ENCODE measurements at regions not wholly inside any gene's neighbourhood (a gene's known extent, or its start where the extent isn't known, plus 50 kb on each side); places are given as distances from the start of the nearest gene placed in this dataset.

DNA sequence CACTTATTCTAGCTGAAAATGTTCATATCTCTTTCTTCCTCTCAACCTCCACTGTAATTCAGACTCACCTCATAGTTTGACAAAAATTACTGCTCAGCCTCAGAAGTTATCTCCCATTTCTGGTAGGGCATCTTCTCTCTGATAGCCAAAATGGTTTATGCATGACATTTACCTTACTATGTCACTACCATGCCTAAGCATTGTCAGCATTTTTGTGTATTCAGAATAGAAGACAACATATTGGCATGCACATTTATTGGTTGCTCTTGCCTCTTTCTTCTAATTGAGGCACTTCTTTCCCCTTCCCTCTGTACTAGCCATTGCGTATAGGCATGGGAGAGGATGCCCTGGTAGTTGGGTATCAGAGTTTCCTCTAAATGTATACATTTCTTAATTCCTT, 406.1 kb upstream of the DCC start:
- DNase-seq (ENCODE audit: low spot score): no peak

DNA sequence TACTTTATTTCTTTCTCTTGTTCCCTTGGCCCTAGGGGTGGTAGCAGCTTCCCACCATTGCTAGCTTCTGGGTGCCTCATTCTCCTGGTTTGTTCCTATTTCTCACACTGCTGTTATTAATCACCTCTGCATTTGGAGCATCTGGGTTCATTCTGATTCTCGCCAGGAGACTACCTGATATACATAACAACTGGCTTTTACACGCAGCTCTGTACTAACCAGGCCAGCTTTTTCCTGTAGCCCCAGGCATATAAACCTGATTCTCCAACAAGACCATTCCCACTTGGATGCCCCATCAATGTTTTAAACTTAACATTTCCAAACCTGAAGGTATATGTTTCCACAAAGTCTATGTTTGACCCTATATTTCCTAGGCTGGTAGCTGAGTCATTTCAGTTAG, 403.9 kb upstream of the DCC start:
- DNase-seq (ENCODE audit: low spot score): no peak

DNA sequence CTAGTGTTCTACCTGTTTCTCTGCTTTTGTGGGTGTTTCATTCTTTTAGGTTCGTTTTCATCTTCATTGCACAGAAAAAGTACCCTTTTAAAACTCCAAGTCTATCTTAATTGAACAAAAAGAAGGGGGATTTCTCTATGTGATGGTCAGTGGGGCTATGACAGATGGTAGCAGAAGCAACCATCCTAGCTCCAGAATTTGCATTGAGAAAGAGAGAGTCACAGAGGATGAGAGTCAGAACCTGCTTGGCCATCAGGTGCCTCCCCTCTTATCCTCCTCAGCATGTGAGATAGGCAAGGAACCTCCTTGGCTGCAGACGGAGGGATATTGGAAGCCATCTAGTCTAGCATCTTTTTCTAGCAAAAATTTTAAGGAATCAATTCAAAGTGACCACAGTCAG, 398.0 kb upstream of the DCC start:
- no peak for DNase-seq (ENCODE audit: low spot score)

- DNase-seq (ENCODE audit: low spot score): no peak
Observed at GRCh38 chr18:51943281-51943680, 396.7 kb upstream of the DCC start.

DNA sequence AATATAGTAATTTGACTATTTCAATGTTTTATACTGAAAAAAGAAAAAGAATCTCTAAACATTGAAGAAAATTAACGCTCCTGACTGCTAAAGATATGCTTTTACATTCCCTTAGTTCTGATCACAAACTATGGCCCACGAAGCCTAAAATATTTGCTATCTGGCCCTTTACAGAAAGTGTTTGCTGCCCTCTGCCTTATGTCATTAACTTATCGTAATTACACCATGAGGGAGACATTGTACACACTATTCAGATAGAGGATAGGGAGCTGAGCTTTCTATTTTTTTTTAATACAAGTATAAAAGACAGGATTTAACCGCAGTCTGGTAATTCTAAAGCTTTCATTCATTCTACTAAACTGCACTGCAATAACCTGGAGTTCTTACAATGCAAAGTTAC, 393.1 kb upstream of the DCC start:
- DNase-seq (ENCODE audit: low spot score): no peak

- no peak for DNase-seq (ENCODE audit: low spot score)
Observed at GRCh38 chr18:51952844-51953243, 387.2 kb upstream of the DCC start.

- no peak for DNase-seq (ENCODE audit: low spot score)
Observed at GRCh38 chr18:51953521-51953920, 386.5 kb upstream of the DCC start.

DNA sequence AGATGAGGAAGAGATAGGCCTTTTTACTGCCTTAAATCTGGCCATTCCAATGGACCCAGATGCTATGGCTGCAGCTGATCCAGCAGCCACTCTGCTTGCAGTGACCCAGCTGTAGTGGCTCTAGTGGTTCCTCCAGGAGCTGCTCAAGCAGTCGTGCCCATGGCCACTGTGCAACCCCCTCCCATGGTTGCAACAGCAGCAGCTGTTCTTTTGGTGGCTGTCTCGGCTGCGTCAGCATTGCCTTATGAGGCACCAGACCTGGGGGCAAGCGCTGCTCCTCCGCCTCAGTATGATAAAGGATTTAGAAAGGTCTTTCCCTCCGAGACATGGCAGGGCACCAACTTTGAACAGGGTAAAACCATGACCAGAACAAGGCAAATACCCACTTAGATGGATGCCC, 384.9 kb upstream of the DCC start:
- DNase-seq (ENCODE audit: low spot score): no peak

GRCh38 chr18:51957001-51957400, 383.0 kb upstream of the DCC start:
- DNase-seq (ENCODE audit: low spot score): no peak

- no peak for DNase-seq (ENCODE audit: low spot score)
Observed at GRCh38 chr18:51980101-51980500, 359.9 kb upstream of the DCC start.

GRCh38 chr18:51988277-51988676, 351.7 kb upstream of the DCC start:
- no peak for DNase-seq (ENCODE audit: low spot score)

DNA sequence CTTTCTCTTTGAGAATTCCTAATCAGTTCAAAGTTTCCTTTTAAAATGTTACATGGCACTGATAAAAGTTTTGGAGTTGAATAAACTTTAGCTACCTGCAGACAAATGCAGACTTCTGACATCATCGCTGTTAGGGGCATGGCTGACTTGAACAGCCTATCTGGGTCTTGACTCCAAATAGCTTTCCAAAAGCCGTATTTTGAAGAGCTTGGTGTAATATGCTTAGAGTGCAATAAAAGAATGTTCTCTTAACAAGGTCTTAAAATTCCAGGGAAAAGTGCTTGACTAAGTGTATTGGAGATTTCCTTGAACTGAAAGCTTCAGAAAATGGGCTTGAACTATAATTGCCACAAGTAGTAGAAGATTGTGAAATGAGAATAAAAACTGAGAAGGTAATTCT, 342.9 kb upstream of the DCC start:
- DNase-seq (ENCODE audit: low spot score): no peak

DNA sequence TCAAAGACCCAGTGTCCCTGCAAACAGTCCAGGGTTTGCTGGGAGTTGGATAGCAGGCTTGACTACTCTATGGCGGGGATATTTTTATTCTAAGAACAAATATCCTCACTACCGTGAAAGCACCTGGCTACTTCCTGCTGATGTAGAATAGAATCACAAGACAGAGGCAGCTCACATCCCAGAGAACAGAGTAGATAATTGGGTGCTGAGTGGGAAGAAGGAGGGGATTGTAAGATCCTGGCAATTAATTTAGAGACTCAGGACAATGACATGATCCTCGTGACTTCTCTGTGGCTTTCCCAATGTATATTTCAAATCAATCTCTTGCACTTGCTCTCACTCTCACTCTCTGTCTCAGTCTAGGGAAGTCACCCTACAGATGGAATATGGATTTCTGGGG, 341.9 kb upstream of the DCC start:
- DNase-seq (ENCODE audit: low spot score): no peak

DNA sequence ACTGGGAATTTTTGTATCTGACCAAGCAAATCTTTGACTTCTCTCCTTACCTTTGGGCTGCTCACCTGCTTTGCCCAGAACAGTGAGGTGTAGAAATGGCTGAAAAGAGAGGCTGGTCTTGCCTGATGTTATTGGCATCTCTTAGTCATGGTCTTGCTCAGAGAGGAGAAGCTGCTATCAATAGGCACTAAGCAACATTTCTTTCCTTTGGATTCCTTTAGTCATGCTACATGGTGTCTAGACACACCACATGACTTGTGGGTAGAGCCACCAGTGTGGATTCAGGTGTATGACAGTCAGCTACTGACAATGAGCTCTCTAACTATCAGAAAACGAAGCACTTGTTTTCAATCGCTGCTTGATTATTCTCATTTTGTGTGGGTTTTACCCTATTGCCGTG, 341.3 kb upstream of the DCC start:
- no peak for DNase-seq (ENCODE audit: low spot score)

GRCh38 chr18:51999351-51999750, 340.6 kb upstream of the DCC start:
- no peak for DNase-seq (ENCODE audit: low spot score)

DNA sequence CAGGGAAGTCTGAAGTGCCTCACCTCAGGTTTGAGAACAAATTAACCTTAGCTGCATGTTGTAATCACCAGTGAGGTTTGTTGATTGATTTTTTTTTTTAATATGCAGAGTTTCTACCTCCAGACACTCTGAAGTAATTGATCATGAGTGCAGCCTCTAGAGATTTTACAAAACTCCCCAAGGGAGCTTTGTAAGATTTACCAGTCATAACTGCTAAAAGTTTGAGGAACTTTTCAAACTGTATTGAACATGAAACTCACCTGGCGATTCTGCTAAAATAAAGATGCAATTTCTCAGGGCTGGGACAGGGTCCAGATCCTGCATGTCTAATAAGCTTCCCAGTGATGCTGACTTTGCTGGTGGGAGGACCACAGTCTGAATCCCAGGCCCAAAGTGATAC, 339.6 kb upstream of the DCC start:
- no peak for DNase-seq (ENCODE audit: low spot score)

GRCh38 chr18:52001106-52001505, 338.9 kb upstream of the DCC start:
- no peak for DNase-seq (ENCODE audit: low spot score)

DNA sequence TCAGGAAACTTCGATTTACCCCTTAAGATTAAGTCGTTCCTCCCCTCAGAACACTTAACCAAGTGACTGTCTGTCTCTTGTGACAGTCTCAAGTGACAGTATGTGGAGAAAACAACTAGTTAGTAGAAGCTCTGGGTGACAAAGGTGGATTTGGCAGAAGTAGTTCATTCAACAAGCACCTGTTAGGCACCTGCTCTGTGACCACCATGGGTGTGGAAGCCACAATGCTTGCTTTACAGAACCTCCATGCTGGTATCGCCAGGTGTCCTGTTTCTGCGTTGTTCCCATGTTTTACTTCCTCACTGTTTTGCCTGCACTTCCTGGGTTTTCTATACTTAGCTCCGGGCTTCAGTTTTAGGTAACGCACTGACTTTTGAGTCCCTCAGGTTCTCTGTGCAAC, 337.4 kb upstream of the DCC start:
- no peak for DNase-seq (ENCODE audit: low spot score)

DNA sequence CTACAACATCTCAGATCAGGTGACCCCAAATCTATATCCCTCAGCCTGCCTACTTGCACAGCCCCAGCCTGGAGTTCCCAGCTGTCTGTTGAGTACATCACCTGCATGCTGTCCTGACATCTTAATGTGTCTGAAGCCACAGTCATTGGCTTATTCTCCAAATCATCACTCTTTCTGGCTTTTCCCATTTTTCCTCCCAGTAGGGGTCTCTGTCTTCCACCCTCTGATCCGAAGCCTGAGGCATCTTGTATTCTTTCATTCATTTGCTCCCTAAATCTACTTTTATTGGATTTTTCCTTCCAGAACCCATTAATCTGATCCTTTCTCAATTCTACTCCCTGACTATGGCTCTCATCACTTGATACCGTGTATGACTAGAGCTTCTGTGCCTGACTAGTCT, 332.9 kb upstream of the DCC start:
- no peak for DNase-seq (ENCODE audit: low spot score)

- DNase-seq (ENCODE audit: low spot score): no peak
Observed at GRCh38 chr18:52008330-52008729, 331.7 kb upstream of the DCC start.

DNA sequence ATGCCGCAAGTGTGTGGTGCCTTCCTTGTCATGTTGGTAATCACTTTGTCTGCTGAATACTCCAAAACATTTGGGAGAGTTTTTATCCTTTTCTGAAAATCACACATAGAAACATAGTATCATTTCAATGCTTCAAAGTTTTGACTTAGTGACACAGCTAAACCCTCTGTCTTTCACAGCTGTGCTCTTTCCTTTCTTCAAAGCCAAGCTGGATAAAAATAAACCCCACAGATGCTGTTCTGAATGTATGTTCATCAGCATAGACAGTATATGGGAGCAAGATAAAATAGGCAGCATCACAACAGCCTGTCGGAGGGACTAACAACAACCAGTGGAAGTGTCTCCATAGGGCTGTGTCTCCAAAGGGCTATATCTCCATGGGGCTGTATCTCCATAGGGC, 331.3 kb upstream of the DCC start:
- no peak for DNase-seq (ENCODE audit: low spot score)

DNA sequence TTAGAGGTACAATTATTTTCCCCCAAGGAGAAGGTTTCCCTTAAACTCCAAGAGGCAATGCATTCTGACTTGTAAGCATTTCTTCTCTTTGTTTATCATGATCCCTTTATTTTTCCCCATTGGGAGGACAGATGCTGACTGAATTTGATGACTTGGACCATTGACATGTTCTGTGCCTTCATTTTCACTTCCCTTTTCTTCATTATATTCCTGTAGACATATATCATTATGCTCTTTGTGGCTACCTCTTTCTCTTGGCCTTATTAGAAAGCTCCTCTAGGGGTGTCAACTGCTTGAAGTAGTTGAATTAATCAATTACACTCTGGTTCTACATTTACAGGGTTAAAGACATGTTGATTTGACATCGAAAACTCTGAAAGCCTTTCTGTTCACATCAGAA, 330.0 kb upstream of the DCC start:
- DNase-seq (ENCODE audit: low spot score): no peak

DNA sequence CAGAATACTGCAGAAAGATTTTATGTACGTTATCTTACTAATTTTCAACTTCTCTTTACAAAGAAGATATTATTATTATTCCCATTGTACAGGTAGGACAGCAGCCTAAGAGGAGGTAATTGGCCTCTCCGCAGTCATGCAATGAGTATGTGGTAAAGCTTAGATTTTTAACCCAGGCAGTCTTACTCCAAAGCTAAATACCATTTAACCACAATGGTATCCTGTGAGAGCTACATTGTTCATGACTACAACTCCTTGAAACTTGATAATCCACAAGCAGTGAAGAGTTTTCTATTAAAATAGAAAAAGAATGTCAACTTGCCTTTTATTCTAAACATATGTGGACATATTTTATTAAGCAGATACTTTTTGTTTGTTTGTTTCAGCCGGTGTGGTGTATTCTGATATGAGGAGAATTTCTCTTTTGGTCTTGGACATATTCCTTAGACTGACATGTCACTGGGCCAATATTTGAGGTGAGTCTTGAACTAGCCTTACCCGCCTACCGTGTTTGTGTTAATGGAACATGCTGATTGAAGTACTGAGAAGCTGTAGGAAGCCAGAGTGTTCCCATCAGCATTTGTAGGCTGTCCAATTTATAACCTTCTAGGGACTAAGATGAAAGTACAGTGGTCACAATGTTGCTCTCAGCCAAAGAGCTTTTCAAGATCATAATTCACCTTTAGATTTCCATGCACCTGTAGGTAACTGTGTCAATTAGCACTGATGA, 293.9 kb upstream of the DCC start:
- no peak for DNase-seq (ENCODE audit: low spot score)

DNA sequence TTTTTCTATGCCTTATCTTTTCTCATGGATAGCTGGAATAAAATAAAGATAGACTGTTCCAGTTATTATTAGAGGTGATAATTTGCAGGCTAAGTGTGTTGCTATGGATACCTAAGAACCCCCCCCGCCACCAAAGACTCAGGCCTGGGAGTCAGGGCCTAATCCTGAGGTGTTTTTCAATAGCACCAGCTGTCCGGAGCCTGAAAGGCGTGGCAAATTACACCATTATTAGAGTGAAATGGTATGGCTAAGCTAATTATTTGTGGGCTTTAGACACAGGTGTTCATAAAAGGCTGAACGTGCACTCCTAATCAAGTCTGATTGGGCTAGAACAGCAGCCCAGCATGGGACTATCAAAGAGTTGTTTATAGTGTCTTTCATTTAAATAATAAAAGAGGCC, 293.2 kb upstream of the DCC start:
- DNase-seq (ENCODE audit: low spot score): no peak

- DNase-seq (ENCODE audit: low spot score): no peak
Observed at GRCh38 chr18:52054324-52054723, 285.7 kb upstream of the DCC start.

Measured in SW480 (cell line).